ENCODE measurements at regions not wholly inside any gene's neighbourhood (a gene's known extent, or its start where the extent isn't known, plus 50 kb on each side); places are given as distances from the start of the nearest gene placed in this dataset.

GRCh38 chr11:104365676-104366075 lies 201.7 kb upstream of the PDGFD start:
- TF ChIP-seq POLR2A (IDR thresholded peaks at IDR 0.05): no peak
- TF ChIP-seq, protein P1, sequence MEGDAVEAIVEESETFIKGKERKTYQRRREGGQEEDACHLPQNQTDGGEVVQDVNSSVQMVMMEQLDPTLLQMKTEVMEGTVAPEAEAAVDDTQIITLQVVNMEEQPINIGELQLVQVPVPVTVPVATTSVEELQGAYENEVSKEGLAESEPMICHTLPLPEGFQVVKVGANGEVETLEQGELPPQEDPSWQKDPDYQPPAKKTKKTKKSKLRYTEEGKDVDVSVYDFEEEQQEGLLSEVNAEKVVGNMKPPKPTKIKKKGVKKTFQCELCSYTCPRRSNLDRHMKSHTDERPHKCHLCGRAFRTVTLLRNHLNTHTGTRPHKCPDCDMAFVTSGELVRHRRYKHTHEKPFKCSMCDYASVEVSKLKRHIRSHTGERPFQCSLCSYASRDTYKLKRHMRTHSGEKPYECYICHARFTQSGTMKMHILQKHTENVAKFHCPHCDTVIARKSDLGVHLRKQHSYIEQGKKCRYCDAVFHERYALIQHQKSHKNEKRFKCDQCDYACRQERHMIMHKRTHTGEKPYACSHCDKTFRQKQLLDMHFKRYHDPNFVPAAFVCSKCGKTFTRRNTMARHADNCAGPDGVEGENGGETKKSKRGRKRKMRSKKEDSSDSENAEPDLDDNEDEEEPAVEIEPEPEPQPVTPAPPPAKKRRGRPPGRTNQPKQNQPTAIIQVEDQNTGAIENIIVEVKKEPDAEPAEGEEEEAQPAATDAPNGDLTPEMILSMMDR (IDR thresholded peaks at IDR 0.05 in 4 of 5, conservative IDR thresholded peaks at IDR 0.05 in 1 of 5): no peak
